WTC11 (cell line): ENCODE measurements at regions not wholly inside any gene's neighbourhood (a gene's known extent, or its start where the extent isn't known, plus 50 kb on each side); places are given as distances from the start of the nearest gene placed in this dataset.

Source experiments
- FOXJ3 ChIP-seq: sonication (generic); formaldehyde crosslinking; IDR thresholded peaks from 2 replicates; pipeline ENCODE4 v1.9.0; 2021; ENCODE audit warnings: missing genetic modification reagents, mild to moderate bottlenecking, borderline replicate concordance
- FOXP1 ChIP-seq: sonication (generic); formaldehyde crosslinking; IDR thresholded peaks from 2 replicates; pipeline ENCODE4 v1.8.0; 2022; ENCODE audit warnings: missing genetic modification reagents, mild to moderate bottlenecking, moderate library complexity, borderline replicate concordance
- IRF2 ChIP-seq: sonication (generic); formaldehyde crosslinking; IDR thresholded peaks from 2 replicates; pipeline ENCODE4 v1.8.0; 2022; ENCODE audit warnings: low read depth, missing genetic modification reagents, borderline replicate concordance
- JAZF1 ChIP-seq: fragments of 250-450 bp; sonication (Bioruptor Pico); IDR thresholded peaks from 2 replicates; pipeline ENCODE4 v1.9.0; 2021; ENCODE audit warnings: moderate library complexity, mild to moderate bottlenecking, inconsistent platforms
- SP1 ChIP-seq: sonication (generic); formaldehyde crosslinking; conservative IDR thresholded peaks from 2 replicates; pipeline ENCODE4 v1.8.1; 2022; ENCODE audit warnings: missing genetic modification reagents
- TEAD1 ChIP-seq: sonication (generic); formaldehyde crosslinking; IDR thresholded peaks from 2 replicates; pipeline ENCODE4 v1.8.0; 2022; ENCODE audit warnings: mild to moderate bottlenecking, missing genetic modification reagents
- TEAD4 ChIP-seq: sonication (generic); formaldehyde crosslinking; IDR thresholded peaks from 2 replicates; pipeline ENCODE4 v1.8.0; 2022; ENCODE audit warnings: mild to moderate bottlenecking, missing genetic modification reagents
- TF ChIP-seq, protein P1 (sequence below): sonication (generic); formaldehyde crosslinking; conservative IDR thresholded peaks from 2 replicates; pipeline ENCODE4 v1.8.1; 2022; ENCODE audit warnings: mild to moderate bottlenecking, missing genetic modification reagents
- TF ChIP-seq, protein P2 (sequence below): fragments of 200-600 bp; IDR thresholded peaks from 2 replicates; pipeline ENCODE4 v1.8.0; 2022; ENCODE audit warnings: antibody characterized with exemption
- TF ChIP-seq, protein P3 (sequence below): sonication (generic); formaldehyde crosslinking; IDR thresholded peaks from 2 replicates; pipeline ENCODE4 v1.8.0; 2023; ENCODE audit warnings: mild to moderate bottlenecking, missing genetic modification reagents
- TF ChIP-seq, protein P4 (sequence below): sonication (generic); formaldehyde crosslinking; IDR thresholded peaks from 2 replicates; pipeline ENCODE4 v1.8.1; 2023; ENCODE audit warnings: mild to moderate bottlenecking, missing genetic modification reagents, moderate library complexity
- TF ChIP-seq, protein P5 (sequence below): sonication (generic); formaldehyde crosslinking; IDR thresholded peaks from 2 replicates; pipeline ENCODE4 v1.8.0; 2022; ENCODE audit warnings: mild to moderate bottlenecking, missing genetic modification reagents

DNA sequence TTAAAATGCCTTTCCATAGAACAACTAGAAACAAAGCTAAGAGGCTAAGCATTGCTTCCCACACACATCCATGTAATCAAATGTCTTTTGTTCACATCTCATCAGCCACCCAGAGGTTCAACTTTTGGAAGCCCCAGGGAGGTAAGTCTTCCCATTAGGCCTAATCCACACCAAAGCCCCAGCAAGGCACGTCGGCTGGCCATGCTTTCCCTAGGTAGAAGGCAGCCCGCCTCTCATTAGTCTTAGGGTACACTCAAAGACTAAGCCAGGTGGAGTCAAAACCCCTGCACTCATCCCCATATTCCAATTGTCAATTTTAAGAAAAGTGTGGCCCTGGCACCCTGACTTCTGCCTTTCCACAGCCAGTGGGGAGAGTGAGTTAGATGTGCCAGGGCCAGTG lies 87.9 kb downstream of the ATPSCKMT start:
- no peak for TF ChIP-seq TEAD4
- no peak for TF ChIP-seq TEAD1 (CRISPR knock-in tag)
- TF ChIP-seq, protein P1, sequence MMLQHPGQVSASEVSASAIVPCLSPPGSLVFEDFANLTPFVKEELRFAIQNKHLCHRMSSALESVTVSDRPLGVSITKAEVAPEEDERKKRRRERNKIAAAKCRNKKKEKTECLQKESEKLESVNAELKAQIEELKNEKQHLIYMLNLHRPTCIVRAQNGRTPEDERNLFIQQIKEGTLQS (CRISPR knock-in tag), result no peak
- TF ChIP-seq SP1 (CRISPR knock-in tag), result no peak
- TF ChIP-seq, protein P2, sequence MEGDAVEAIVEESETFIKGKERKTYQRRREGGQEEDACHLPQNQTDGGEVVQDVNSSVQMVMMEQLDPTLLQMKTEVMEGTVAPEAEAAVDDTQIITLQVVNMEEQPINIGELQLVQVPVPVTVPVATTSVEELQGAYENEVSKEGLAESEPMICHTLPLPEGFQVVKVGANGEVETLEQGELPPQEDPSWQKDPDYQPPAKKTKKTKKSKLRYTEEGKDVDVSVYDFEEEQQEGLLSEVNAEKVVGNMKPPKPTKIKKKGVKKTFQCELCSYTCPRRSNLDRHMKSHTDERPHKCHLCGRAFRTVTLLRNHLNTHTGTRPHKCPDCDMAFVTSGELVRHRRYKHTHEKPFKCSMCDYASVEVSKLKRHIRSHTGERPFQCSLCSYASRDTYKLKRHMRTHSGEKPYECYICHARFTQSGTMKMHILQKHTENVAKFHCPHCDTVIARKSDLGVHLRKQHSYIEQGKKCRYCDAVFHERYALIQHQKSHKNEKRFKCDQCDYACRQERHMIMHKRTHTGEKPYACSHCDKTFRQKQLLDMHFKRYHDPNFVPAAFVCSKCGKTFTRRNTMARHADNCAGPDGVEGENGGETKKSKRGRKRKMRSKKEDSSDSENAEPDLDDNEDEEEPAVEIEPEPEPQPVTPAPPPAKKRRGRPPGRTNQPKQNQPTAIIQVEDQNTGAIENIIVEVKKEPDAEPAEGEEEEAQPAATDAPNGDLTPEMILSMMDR, result no peak
- TF ChIP-seq, protein P3, sequence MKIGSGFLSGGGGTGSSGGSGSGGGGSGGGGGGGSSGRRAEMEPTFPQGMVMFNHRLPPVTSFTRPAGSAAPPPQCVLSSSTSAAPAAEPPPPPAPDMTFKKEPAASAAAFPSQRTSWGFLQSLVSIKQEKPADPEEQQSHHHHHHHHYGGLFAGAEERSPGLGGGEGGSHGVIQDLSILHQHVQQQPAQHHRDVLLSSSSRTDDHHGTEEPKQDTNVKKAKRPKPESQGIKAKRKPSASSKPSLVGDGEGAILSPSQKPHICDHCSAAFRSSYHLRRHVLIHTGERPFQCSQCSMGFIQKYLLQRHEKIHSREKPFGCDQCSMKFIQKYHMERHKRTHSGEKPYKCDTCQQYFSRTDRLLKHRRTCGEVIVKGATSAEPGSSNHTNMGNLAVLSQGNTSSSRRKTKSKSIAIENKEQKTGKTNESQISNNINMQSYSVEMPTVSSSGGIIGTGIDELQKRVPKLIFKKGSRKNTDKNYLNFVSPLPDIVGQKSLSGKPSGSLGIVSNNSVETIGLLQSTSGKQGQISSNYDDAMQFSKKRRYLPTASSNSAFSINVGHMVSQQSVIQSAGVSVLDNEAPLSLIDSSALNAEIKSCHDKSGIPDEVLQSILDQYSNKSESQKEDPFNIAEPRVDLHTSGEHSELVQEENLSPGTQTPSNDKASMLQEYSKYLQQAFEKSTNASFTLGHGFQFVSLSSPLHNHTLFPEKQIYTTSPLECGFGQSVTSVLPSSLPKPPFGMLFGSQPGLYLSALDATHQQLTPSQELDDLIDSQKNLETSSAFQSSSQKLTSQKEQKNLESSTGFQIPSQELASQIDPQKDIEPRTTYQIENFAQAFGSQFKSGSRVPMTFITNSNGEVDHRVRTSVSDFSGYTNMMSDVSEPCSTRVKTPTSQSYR, result no peak
- no peak for TF ChIP-seq FOXJ3 (CRISPR knock-in tag)
- TF ChIP-seq, protein P4, sequence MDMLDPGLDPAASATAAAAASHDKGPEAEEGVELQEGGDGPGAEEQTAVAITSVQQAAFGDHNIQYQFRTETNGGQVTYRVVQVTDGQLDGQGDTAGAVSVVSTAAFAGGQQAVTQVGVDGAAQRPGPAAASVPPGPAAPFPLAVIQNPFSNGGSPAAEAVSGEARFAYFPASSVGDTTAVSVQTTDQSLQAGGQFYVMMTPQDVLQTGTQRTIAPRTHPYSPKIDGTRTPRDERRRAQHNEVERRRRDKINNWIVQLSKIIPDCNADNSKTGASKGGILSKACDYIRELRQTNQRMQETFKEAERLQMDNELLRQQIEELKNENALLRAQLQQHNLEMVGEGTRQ (CRISPR knock-in tag), result no peak
- TF ChIP-seq IRF2 (CRISPR knock-in tag), result no peak
- TF ChIP-seq, protein P5, sequence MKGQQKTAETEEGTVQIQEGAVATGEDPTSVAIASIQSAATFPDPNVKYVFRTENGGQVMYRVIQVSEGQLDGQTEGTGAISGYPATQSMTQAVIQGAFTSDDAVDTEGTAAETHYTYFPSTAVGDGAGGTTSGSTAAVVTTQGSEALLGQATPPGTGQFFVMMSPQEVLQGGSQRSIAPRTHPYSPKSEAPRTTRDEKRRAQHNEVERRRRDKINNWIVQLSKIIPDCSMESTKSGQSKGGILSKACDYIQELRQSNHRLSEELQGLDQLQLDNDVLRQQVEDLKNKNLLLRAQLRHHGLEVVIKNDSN, result no peak
- TF ChIP-seq FOXP1 (CRISPR knock-in tag), result no peak
- TF ChIP-seq JAZF1 (CRISPR knock-in tag), result no peak
